ENCODE measurements at regions not wholly inside any gene's neighbourhood (a gene's known extent, or its start where the extent isn't known, plus 50 kb on each side); places are given as distances from the start of the nearest gene placed in this dataset.

DNA sequence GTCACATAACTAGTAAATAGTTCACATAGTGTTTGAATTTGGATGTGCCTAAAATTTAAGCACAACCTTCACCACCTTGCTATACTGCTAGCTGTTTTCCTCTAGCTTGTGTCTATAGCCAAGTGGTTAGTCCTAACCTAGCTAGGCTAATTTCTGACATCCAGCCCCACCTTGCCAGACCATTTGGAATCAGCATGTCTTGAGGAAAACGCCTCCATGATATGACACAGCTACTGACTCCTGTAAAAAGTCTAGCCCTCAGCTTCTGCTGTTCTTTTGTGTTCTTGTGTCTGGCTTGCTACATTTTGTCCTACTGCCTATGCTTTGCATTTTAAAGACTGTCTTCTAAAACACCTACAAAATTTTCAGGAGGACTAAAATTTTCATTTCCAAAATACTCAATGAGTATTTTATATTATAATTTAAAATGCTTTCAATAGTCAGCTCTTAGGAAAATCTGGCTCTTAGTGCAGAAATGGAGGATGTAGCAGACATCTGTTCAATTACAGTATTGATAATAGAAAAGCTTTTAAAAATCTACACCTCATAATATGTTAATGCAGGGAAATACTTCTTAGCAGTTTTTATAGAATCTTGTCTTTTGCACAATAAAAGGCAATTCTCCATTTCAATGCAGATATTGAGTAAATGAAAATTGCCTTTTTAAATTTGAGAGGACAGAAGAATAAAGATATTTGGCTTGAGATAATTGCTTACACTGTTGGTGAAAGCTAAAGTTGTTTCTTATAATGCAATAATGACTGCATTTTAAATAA, 160.8 kb upstream of the APP start:
- TF ChIP-seq, protein P1, sequence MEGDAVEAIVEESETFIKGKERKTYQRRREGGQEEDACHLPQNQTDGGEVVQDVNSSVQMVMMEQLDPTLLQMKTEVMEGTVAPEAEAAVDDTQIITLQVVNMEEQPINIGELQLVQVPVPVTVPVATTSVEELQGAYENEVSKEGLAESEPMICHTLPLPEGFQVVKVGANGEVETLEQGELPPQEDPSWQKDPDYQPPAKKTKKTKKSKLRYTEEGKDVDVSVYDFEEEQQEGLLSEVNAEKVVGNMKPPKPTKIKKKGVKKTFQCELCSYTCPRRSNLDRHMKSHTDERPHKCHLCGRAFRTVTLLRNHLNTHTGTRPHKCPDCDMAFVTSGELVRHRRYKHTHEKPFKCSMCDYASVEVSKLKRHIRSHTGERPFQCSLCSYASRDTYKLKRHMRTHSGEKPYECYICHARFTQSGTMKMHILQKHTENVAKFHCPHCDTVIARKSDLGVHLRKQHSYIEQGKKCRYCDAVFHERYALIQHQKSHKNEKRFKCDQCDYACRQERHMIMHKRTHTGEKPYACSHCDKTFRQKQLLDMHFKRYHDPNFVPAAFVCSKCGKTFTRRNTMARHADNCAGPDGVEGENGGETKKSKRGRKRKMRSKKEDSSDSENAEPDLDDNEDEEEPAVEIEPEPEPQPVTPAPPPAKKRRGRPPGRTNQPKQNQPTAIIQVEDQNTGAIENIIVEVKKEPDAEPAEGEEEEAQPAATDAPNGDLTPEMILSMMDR (conservative IDR thresholded peaks at IDR 0.05; ENCODE audit: low read depth, low read length), result no peak
- TF ChIP-seq EZH2phosphoT487 (IDR thresholded peaks at IDR 0.05; ENCODE audit: borderline replicate concordance, low read length) (no peak), EZH2 (IDR thresholded peaks at IDR 0.05; ENCODE audit: low read length, unreplicated experiment) (no peak)
